Gastrocnemius medialis (tissue), 4 donors: ENCODE measurements at regions not wholly inside any gene's neighbourhood (a gene's known extent, or its start where the extent isn't known, plus 50 kb on each side); places are given as distances from the start of the nearest gene placed in this dataset.

ENCODE experiments used
- POLR2A ChIP-seq, 2 donors: fragments of 450-650 bp; IDR thresholded peaks; one replicate each; pipeline ENCODE4 v1.6.1; 2017; ENCODE audit warnings: antibody characterized with exemption in 2 of 2, mild to moderate bottlenecking in 2 of 2, moderate library complexity in 2 of 2
- TF ChIP-seq, protein P1 (sequence below), 5 experiments: fragments of 450-650 bp in 3 of 5; fragments of 200-600 bp in 2 of 5; sonication (generic) in 2 of 5; IDR thresholded peaks in 4 of 5; conservative IDR thresholded peaks in 1 of 5; 1 replicate in 4 of 5; 2 replicates in 1 of 5; pipeline ENCODE4 v1.5.1; 2016 to 2019; ENCODE audit warnings: antibody characterized with exemption in 5 of 5, mild to moderate bottlenecking in 3 of 5, moderate library complexity in 3 of 5

DNA sequence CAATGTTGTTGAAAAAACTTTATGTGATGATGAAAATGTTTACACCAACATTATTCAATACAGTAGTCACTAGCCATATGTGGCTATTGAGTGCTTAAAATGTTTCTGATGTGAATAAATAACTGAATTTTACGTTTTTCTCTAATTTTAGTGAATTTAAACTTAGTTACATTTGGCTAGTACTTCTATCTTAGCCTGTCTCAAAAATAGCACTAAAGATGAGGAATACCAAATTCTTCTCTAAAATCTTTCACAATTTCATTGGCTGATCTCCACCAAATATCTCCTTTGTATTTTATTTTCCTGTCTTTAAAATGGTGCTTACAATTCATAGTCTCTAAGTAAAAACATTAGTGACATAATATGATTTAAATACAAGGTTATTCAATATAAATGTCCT lies 83.7 kb upstream of the RND3 start:
- TF ChIP-seq, protein P1, sequence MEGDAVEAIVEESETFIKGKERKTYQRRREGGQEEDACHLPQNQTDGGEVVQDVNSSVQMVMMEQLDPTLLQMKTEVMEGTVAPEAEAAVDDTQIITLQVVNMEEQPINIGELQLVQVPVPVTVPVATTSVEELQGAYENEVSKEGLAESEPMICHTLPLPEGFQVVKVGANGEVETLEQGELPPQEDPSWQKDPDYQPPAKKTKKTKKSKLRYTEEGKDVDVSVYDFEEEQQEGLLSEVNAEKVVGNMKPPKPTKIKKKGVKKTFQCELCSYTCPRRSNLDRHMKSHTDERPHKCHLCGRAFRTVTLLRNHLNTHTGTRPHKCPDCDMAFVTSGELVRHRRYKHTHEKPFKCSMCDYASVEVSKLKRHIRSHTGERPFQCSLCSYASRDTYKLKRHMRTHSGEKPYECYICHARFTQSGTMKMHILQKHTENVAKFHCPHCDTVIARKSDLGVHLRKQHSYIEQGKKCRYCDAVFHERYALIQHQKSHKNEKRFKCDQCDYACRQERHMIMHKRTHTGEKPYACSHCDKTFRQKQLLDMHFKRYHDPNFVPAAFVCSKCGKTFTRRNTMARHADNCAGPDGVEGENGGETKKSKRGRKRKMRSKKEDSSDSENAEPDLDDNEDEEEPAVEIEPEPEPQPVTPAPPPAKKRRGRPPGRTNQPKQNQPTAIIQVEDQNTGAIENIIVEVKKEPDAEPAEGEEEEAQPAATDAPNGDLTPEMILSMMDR (IDR thresholded peaks at IDR 0.05 in 4 of 5, conservative IDR thresholded peaks at IDR 0.05 in 1 of 5), result no peak
- TF ChIP-seq POLR2A (IDR thresholded peaks at IDR 0.05), result no peak
